Heart right ventricle (tissue), 16 donors: ENCODE measurements at regions not wholly inside any gene's neighbourhood (a gene's known extent, or its start where the extent isn't known, plus 50 kb on each side); places are given as distances from the start of the nearest gene placed in this dataset.

Source experiments
- ATAC-seq, 8 donors: fragments of 200-7000 bp; cut with Tn5 transposase; one replicate each; pipeline ENCODE4 v1.9.1; 2020; ENCODE audit warnings: mild to moderate bottlenecking in 8 of 8, moderate library complexity in 8 of 8, moderate number of reproducible peaks in 1 of 8
- DNase-seq, 2 donors: peaks; one replicate each; pipeline ENCODE4 v3.0.0-alpha.2; 2020
- H3K27ac ChIP-seq, 10 donors: fragments of 200-600 bp; sonication (generic) in 2 of 10; one replicate each; pipeline versions ENCODE4 v1.5.0 to v1.8.0; 2020 to 2022; ENCODE audit warnings: mild to moderate bottlenecking in 3 of 10
- H3K27me3 ChIP-seq, 7 donors: fragments of 200-600 bp; one replicate each; pipeline ENCODE4 v1.8.0; 2021 to 2022; ENCODE audit warnings: mild to moderate bottlenecking in 2 of 7
- H3K36me3 ChIP-seq, 9 donors: fragments of 200-600 bp; sonication (generic) in 1 of 9; one replicate each; pipeline versions ENCODE4 v1.5.0 to v1.8.0; 2020 to 2022; ENCODE audit warnings: mild to moderate bottlenecking in 2 of 9
- H3K4me1 ChIP-seq, 9 donors: fragments of 200-600 bp; sonication (generic) in 1 of 9; one replicate each; pipeline versions ENCODE4 v1.5.0 to v1.8.0; 2020 to 2022; ENCODE audit warnings: mild to moderate bottlenecking in 4 of 9
- H3K4me3 ChIP-seq, 10 donors: fragments of 200-600 bp; sonication (generic) in 2 of 10; one replicate each; pipeline versions ENCODE4 v1.5.0 to v1.8.0; 2020 to 2022; ENCODE audit warnings: mild to moderate bottlenecking in 7 of 10, moderate library complexity in 2 of 10
- H3K9me3 ChIP-seq, 11 donors: fragments of 200-600 bp in 10 of 11; sonication (generic) in 2 of 11; one replicate each; pipeline versions ENCODE4 v1.5.0 to v1.8.0; 2013 to 2022; ENCODE audit warnings: mild to moderate bottlenecking in 2 of 11, control low read depth in 1 of 11, moderate library complexity in 1 of 11
- WGBS, 2 donors: extraction: QIAGEN DNeasy Blood & Tissue Kit; methylation state at CpG; one replicate each; pipeline ENCODE4 v1.1.7; 2013; ENCODE audit warnings: inconsistent platforms in 1 of 2; 5-methylcytosine and 5-hydroxymethylcytosine counted together
- intact Hi-C, 10 donors: fragments of 100-400 bp; cut with DNase I; formaldehyde crosslinking; loops; one replicate each; pipeline versions ENCODE4 v1.11.1 to v1.14.2; 2022
- TF ChIP-seq, protein P1 (sequence below), 9 donors: fragments of 200-600 bp; sonication (generic) in 2 of 9; IDR thresholded peaks; one replicate each; pipeline versions ENCODE4 v1.5.0 to v1.8.0; 2021 to 2022; ENCODE audit warnings: antibody characterized with exemption in 9 of 9, mild to moderate bottlenecking in 5 of 9, moderate library complexity in 1 of 9
- donor health status: Arrhythmogenic right ventricular cardiomyopathy.
- donor health status: ischemic (EF 13 %, LVEDD 7.1; RV severe dilation, severe dysfunction).
- donor health status: healthy with polysubstance abuse.
- donor health status: DM: no; HTN: yes; CAD: no.
- donor health status: DM: no; HTN: no; CAD: no.
- donor health status: ischemic (EF 25% LVEDD 6.9; RV normal size, moderate dysfunction).
- donor health status: ischemic (EF 25% LVEDD 5.7; RV mildly dilated, moderate dysfunction).
- donor health status: healthy.
- donor health status: DM: yes; HTN: yes; CAD: no.
- donor health status: Ischemic cardiomyopathy.
- donor health status: ischemic (EF 35%, LVEDD 5.7; RV mildly dilated, moderate dysfunction).
- donor health status: nonischemic (EF 11% LVEDD 7.7; RV severe dilation, severe dysfunction).
- donor health status: DM: yes; HTN: yes; CAD: no.
- donor health status: PGD.
- donor health status: ischemic (EF 29% LVEDD 5.4; RV normal size, mild dysfunction).
- donor health status: nonischemic (EF 23%, LVEDD 6.1; RV moderate dilation, normal function).

DNA sequence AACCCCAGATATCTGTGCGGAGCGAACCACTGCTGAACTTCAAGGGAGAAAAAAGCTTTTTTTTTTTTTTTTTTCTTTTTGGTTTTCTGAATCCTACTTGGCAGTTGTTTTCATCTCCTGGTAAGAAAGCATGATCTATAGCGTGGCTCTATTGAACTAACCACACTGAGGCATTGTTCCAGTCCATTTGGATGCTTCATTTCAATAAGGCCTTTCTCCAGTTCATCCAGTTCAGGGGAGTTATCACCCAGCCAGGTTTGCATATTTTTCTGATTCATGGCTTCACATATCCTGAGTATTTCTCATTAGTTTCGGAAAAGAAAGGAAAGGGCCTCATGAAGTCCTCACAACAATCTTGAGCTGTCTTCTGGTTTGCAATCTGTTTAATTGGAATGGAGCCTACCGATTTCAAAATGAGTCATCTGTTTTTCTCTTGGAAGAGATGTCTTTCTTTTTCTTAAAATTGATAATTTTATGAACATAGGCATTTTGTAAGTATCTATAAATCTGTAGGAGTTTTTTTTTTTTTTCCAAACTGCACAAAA lies 93.1 kb upstream of the STEAP4 start:
- intact Hi-C loops = no loop called here
- WGBS, 2 donors = 66 to 74% methylated on average over 5 of the region's 5 CpGs
- TF ChIP-seq, protein P1, sequence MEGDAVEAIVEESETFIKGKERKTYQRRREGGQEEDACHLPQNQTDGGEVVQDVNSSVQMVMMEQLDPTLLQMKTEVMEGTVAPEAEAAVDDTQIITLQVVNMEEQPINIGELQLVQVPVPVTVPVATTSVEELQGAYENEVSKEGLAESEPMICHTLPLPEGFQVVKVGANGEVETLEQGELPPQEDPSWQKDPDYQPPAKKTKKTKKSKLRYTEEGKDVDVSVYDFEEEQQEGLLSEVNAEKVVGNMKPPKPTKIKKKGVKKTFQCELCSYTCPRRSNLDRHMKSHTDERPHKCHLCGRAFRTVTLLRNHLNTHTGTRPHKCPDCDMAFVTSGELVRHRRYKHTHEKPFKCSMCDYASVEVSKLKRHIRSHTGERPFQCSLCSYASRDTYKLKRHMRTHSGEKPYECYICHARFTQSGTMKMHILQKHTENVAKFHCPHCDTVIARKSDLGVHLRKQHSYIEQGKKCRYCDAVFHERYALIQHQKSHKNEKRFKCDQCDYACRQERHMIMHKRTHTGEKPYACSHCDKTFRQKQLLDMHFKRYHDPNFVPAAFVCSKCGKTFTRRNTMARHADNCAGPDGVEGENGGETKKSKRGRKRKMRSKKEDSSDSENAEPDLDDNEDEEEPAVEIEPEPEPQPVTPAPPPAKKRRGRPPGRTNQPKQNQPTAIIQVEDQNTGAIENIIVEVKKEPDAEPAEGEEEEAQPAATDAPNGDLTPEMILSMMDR (IDR thresholded peaks at IDR 0.05) = no peak
- ATAC-seq (no peak), DNase-seq (no peak)
- H3K4me3 ChIP-seq = no peak overlapping the region
- H3K27ac ChIP-seq = no peak overlapping the region
- H3K4me1 ChIP-seq = peaks cover 0 to 9% (median 0%) of the 10 kb centered on the region in 9 donors
- no peaks in the 10 kb centered on the region for H3K27me3 ChIP-seq
- H3K9me3 ChIP-seq = no peaks in the 10 kb centered on the region
- no peaks in the 10 kb centered on the region for H3K36me3 ChIP-seq

DNA sequence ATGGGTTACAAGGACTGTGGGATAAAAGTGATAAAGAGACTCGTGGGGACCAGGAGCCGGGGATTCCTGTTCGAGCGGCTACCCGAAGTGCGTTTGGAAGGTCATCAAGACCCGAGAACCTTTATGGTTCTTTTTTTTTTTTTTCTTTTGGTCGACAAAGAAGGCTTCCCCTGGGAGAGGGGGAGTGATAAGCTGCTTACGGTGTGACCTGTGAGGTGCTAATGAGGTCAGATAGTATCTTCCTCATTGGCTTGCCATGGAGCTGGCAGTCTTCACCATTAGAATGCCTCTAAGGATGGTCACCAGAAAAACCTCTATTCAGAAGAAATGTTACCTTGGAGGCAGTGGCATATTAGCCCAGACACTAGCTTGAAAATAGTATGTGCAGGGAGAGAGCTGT lies 92.3 kb upstream of the STEAP4 start:
- ATAC-seq = no peak
- TF ChIP-seq, protein P1 (IDR thresholded peaks at IDR 0.05) = no peak
- Histone ChIP-seq H3K9me3 (no peaks in the 10 kb centered on the region), H3K27me3 (no peaks in the 10 kb centered on the region), H3K4me3 (no peak overlapping the region), H3K4me1 (peaks cover 0 to 9% (median 0%) of the 10 kb centered on the region in 9 donors), H3K27ac (no peak overlapping the region), H3K36me3 (no peaks in the 10 kb centered on the region)
- 42 to 45% methylated on average over 9 of the region's 9 CpGs for WGBS, 2 donors
- no peak for DNase-seq
- intact Hi-C loops = no loop called here

DNA sequence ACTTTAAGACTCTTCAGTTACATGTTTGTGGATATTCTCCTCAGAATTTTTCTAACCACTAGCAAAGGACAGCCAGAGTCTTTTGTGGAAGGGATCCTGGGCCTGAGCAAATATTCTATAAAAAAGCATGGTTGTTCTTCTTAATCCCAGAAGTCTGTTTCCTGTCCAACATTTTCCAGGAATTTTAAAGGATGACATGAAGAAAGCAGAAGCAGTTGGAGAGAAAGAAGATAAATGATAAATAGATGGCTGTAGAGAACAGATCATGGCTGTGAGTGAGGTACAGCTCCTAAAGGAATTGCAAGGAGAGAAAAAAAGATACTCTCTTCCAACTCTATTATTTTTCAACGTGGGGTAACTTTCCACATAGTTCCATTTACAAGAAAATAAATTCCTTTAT lies 91.8 kb upstream of the STEAP4 start:
- intact Hi-C loops = no loop called here
- H3K27ac ChIP-seq = no peak overlapping the region
- DNase-seq (no peak), ATAC-seq (no peak)
- no peaks in the 10 kb centered on the region for H3K27me3 ChIP-seq
- H3K36me3 ChIP-seq = no peaks in the 10 kb centered on the region
- 45 to 48% methylated on average over 1 of the region's 1 CpG for WGBS, 2 donors
- no peak overlapping the region for H3K4me3 ChIP-seq
- H3K4me1 ChIP-seq = peaks cover 0 to 9% (median 0%) of the 10 kb centered on the region in 9 donors
- H3K9me3 ChIP-seq = no peaks in the 10 kb centered on the region
- TF ChIP-seq, protein P1 (IDR thresholded peaks at IDR 0.05) = no peak

DNA sequence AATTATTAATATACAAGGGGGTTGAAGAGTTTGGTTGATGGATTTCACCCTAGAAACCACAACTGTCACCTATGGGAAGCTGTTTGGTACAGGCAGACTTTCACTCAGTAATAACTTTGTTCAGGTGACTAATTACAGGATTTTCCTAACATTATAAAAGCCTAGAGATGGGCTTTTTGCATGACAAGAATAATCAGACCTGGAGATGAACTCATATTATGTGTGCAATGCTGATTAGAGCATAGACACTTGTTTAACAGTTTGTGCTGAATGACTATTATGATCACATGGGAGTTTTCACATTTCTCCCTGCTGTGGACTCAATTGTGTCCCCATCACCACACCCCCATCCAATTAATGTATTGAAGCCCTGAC lies 90.2 kb upstream of the STEAP4 start:
- Histone ChIP-seq H3K36me3 (no peaks in the 10 kb centered on the region), H3K9me3 (no peaks in the 10 kb centered on the region), H3K4me3 (no peak overlapping the region), H3K27me3 (no peaks in the 10 kb centered on the region), H3K27ac (peak overlapping the region in 1 of 10 donors; percentile 61), H3K4me1 (peaks cover 0 to 9% (median 0%) of the 10 kb centered on the region in 9 donors)
- ATAC-seq (no peak), DNase-seq (no peak)
- intact Hi-C loops = no loop called here
- TF ChIP-seq, protein P1 (IDR thresholded peaks at IDR 0.05) = no peak
